Stomach smooth muscle (tissue), 2 donors: ENCODE measurements at regions not wholly inside any gene's neighbourhood (a gene's known extent, or its start where the extent isn't known, plus 50 kb on each side); places are given as distances from the start of the nearest gene placed in this dataset.
"Not testable (repeated sequence)": the region's sequence is repeated elsewhere in the genome, so short reads cannot be mapped to it uniquely, and the experiment has no call there.

Source experiments
- H3K27ac ChIP-seq: one replicate; pipeline ENCODE4 v1.7.0; 2013; ENCODE audit warnings: mild to moderate bottlenecking, low read length, inconsistent platforms
- H3K27me3 ChIP-seq, 2 donors: one replicate each; pipeline ENCODE4 v1.7.0; 2013; ENCODE audit warnings: low read length in 2 of 2; ENCODE audit not compliant: insufficient read depth in 2 of 2, control insufficient read depth in 1 of 2
- H3K36me3 ChIP-seq, 2 donors: one replicate each; pipeline ENCODE4 v1.7.0; 2013; ENCODE audit warnings: low read length in 2 of 2; ENCODE audit not compliant: control insufficient read depth in 2 of 2, insufficient read depth in 2 of 2
- H3K4me1 ChIP-seq: one replicate; pipeline ENCODE4 v1.7.0; 2013; ENCODE audit warnings: low read length; ENCODE audit not compliant: control insufficient read depth, insufficient read depth
- H3K4me3 ChIP-seq, 2 donors: one replicate each; pipeline ENCODE4 v1.7.0; 2013; ENCODE audit warnings: low read length in 2 of 2
- H3K9ac ChIP-seq, 2 donors: one replicate each; pipeline ENCODE4 v1.7.0; 2013; ENCODE audit warnings: low read length in 2 of 2, mild to moderate bottlenecking in 1 of 2
- H3K9me3 ChIP-seq, 2 donors: one replicate each; pipeline ENCODE4 v1.7.0; 2013; ENCODE audit warnings: low read length in 2 of 2; ENCODE audit not compliant: control insufficient read depth in 2 of 2
- donor health status: healthy.
- donor health status: Pancreatic carcinoma.

GRCh38 chr21:33133892-33134291, 64.0 kb downstream of the OLIG1 start:
- Histone ChIP-seq H3K9me3 (no peaks in the 10 kb centered on the region), H3K4me3 (no peak overlapping the region), H3K27me3 (peaks cover 8 to 10% of the 10 kb centered on the region in 2 donors), H3K9ac (no peak overlapping the region), H3K4me1 (no peaks in the 10 kb centered on the region), H3K27ac (no peak overlapping the region), H3K36me3 (no peaks in the 10 kb centered on the region)

DNA sequence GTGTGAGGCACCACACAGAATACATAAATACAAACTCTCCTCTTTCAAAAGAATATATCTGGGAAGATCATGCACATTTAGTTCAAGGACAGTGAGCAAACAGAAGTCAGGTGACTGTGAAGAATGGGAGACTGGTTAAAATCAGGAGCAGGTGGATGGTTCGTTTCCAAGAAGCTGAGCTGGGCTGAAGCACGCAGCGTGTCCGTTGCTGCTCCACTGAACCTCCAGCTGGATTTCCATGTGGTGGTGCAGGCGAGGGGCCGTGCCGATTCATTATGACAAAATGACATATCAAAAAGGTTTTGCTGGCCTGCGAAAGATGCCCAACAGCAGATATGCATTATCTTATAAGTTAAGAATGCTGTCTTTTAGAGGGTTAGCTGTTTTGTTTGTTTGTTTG, 66.0 kb downstream of the OLIG1 start:
- Histone ChIP-seq H3K4me3 (no peak overlapping the region), H3K9me3 (peaks cover 0 to 3% of the 10 kb centered on the region in 2 donors), H3K9ac (no peak overlapping the region), H3K4me1 (no peaks in the 10 kb centered on the region), H3K36me3 (no peaks in the 10 kb centered on the region), H3K27ac (no peak overlapping the region), H3K27me3 (peaks cover 8 to 10% of the 10 kb centered on the region in 2 donors)

- Histone ChIP-seq H3K27ac (no peak overlapping the region), H3K36me3 (no peaks in the 10 kb centered on the region), H3K27me3 (peaks cover 5 to 8% of the 10 kb centered on the region in 2 donors)
Measured at GRCh38 chr21:33136847-33137502, 67.0 kb downstream of the OLIG1 start.

GRCh38 chr21:33139084-33139483, 69.1 kb downstream of the OLIG1 start:
- peaks cover 2 to 7% of the 10 kb centered on the region in 2 donors for H3K27me3 ChIP-seq
- H3K4me1 ChIP-seq = no peaks in the 10 kb centered on the region
- H3K9ac ChIP-seq = no peak overlapping the region
- no peaks in the 10 kb centered on the region for H3K36me3 ChIP-seq
- no peak overlapping the region for H3K4me3 ChIP-seq
- no peak overlapping the region for H3K27ac ChIP-seq
- peaks cover 0 to 3% of the 10 kb centered on the region in 2 donors for H3K9me3 ChIP-seq

More at GRCh38 chr21:33136847-33137502, 67.0 kb downstream of the OLIG1 start:
- Histone ChIP-seq H3K4me1 (no peaks in the 10 kb centered on the region), H3K9ac (no peak overlapping the region), H3K4me3 (no peak overlapping the region), H3K9me3 (peaks cover 0 to 3% of the 10 kb centered on the region in 2 donors)

GRCh38 chr21:33140288-33140687, 70.3 kb downstream of the OLIG1 start:
- no peaks in the 10 kb centered on the region for H3K36me3 ChIP-seq
- no peaks in the 10 kb centered on the region for H3K4me1 ChIP-seq
- no peak overlapping the region for H3K27ac ChIP-seq
- H3K9me3 ChIP-seq = peaks cover 0 to 3% of the 10 kb centered on the region in 2 donors
- no peak overlapping the region for H3K4me3 ChIP-seq
- H3K9ac ChIP-seq = no peak overlapping the region
- peaks cover 2 to 7% of the 10 kb centered on the region in 2 donors for H3K27me3 ChIP-seq

GRCh38 chr21:33146467-33146866, 76.5 kb downstream of the OLIG1 start:
- H3K4me1 ChIP-seq = no peaks in the 10 kb centered on the region
- H3K27ac ChIP-seq = no peak overlapping the region
- H3K9ac ChIP-seq = no peak overlapping the region

GRCh38 chr21:33149181-33149580, 79.2 kb downstream of the OLIG1 start:
- Histone ChIP-seq H3K27me3 (peaks cover 0 to 23% of the 10 kb centered on the region in 2 donors), H3K4me1 (no peaks in the 10 kb centered on the region), H3K9me3 (no peaks in the 10 kb centered on the region), H3K27ac (no peak overlapping the region), H3K36me3 (no peaks in the 10 kb centered on the region), H3K4me3 (no peak overlapping the region), H3K9ac (no peak overlapping the region)

More at GRCh38 chr21:33146467-33146866, 76.5 kb downstream of the OLIG1 start:
- no peaks in the 10 kb centered on the region for H3K9me3 ChIP-seq
- H3K27me3 ChIP-seq = peaks cover 0 to 23% of the 10 kb centered on the region in 2 donors
- no peak overlapping the region for H3K4me3 ChIP-seq
- no peaks in the 10 kb centered on the region for H3K36me3 ChIP-seq

- peaks cover 0 to 18% of the 10 kb centered on the region in 2 donors for H3K27me3 ChIP-seq
- not testable (repeated sequence) for H3K4me1 ChIP-seq, H3K9ac ChIP-seq, H3K27ac ChIP-seq, H3K4me3 ChIP-seq, H3K9me3 ChIP-seq, H3K36me3 ChIP-seq
Measured at GRCh38 chr21:33150968-33151367, 78.8 kb upstream of the IFNAR2 start.

GRCh38 chr21:33151941-33152731, 77.6 kb upstream of the IFNAR2 start:
- Histone ChIP-seq H3K36me3 (no peaks in the 10 kb centered on the region), H3K9me3 (no peaks in the 10 kb centered on the region), H3K4me1 (no peaks in the 10 kb centered on the region), H3K9ac (no peak overlapping the region), H3K4me3 (no peak overlapping the region), H3K27me3 (peaks cover 0 to 16% of the 10 kb centered on the region in 2 donors), H3K27ac (no peak overlapping the region)

- no peak overlapping the region for H3K27ac ChIP-seq
- no peaks in the 10 kb centered on the region for H3K4me1 ChIP-seq
- no peaks in the 10 kb centered on the region for H3K36me3 ChIP-seq
- H3K4me3 ChIP-seq = no peak overlapping the region
- no peak overlapping the region for H3K9ac ChIP-seq
- H3K9me3 ChIP-seq = no peaks in the 10 kb centered on the region
- H3K27me3 ChIP-seq = peaks cover 0 to 16% of the 10 kb centered on the region in 2 donors
Measured at GRCh38 chr21:33152732-33153130, 77.0 kb upstream of the IFNAR2 start.

DNA sequence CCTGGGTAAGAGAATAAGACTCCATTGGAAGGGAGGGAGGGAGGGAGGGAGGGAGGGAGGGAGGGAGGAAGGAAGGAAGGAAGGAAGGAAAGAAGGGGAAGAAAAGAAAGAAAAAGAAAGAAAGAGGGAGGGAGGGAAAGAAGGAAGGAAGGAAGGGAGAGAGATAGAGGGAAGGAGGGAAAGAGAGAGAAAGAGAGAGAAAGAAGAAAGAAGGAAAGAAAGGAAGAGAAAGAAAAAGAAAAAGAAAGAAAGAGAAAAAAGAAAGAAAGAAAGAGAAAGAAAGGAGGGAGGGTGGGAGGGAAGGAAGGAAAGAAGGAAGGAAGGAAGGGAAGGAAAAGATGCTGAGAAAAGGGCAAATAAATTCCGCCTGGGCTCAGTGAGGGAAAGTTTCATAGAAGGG, 74.7 kb upstream of the IFNAR2 start:
- Histone ChIP-seq H3K27ac (no peak overlapping the region), H3K9ac (no peak overlapping the region), H3K27me3 (peaks cover 0 to 12% of the 10 kb centered on the region in 2 donors), H3K4me1 (no peaks in the 10 kb centered on the region), H3K4me3 (no peak overlapping the region), H3K9me3 (peaks cover 5 to 12% of the 10 kb centered on the region in 2 donors), H3K36me3 (no peaks in the 10 kb centered on the region)
